ENCODE measurements at regions not wholly inside any gene's neighbourhood (a gene's known extent, or its start where the extent isn't known, plus 50 kb on each side); places are given as distances from the start of the nearest gene placed in this dataset.
"Not testable (repeated sequence)": the region's sequence is repeated elsewhere in the genome, so short reads cannot be mapped to it uniquely, and the experiment has no call there.

DNA sequence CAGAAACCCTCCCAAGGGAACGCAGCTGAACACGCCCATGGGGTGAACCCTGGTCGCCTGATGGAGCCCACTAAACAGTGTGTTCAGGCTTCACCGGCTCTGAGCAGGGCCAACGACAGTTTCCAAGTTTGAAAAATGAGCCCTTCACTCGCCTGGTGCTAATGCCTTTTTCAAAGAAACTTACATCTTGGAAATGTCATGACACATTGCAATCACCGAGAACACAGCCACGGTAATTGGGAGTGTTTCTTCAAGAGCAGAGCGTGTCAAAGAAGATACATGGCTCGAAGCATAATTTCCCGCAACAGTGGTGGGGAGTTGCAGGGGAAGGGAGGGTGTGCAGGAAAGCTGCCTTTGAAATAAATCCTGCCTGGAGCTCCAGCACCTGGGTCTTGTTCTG, 463.2 kb downstream of the TMEM114 start:
- WGBS, 4 donors, result 77 to 82% (median 80%) methylated on average over 11 of the region's 11 CpGs
- H3K4me1 ChIP-seq, result no peaks in the 10 kb centered on the region
- no peaks in the 10 kb centered on the region for H3K27me3 ChIP-seq
- H3K36me3 ChIP-seq, result no peaks in the 10 kb centered on the region
- TF ChIP-seq, protein P1, sequence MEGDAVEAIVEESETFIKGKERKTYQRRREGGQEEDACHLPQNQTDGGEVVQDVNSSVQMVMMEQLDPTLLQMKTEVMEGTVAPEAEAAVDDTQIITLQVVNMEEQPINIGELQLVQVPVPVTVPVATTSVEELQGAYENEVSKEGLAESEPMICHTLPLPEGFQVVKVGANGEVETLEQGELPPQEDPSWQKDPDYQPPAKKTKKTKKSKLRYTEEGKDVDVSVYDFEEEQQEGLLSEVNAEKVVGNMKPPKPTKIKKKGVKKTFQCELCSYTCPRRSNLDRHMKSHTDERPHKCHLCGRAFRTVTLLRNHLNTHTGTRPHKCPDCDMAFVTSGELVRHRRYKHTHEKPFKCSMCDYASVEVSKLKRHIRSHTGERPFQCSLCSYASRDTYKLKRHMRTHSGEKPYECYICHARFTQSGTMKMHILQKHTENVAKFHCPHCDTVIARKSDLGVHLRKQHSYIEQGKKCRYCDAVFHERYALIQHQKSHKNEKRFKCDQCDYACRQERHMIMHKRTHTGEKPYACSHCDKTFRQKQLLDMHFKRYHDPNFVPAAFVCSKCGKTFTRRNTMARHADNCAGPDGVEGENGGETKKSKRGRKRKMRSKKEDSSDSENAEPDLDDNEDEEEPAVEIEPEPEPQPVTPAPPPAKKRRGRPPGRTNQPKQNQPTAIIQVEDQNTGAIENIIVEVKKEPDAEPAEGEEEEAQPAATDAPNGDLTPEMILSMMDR (IDR thresholded peaks at IDR 0.05), result no peak
- no peak for TF ChIP-seq POLR2A (IDR thresholded peaks at IDR 0.05)
- ATAC-seq, result no peak
- no peak overlapping the region for H3K4me3 ChIP-seq
- DNase-seq, result no peak
- intact Hi-C loops (cut with DNase I), result no loop called here
- peaks cover 0 to 7% (median 0%) of the 10 kb centered on the region in 12 donors for H3K9me3 ChIP-seq
- H3K27ac ChIP-seq, result no peak overlapping the region

DNA sequence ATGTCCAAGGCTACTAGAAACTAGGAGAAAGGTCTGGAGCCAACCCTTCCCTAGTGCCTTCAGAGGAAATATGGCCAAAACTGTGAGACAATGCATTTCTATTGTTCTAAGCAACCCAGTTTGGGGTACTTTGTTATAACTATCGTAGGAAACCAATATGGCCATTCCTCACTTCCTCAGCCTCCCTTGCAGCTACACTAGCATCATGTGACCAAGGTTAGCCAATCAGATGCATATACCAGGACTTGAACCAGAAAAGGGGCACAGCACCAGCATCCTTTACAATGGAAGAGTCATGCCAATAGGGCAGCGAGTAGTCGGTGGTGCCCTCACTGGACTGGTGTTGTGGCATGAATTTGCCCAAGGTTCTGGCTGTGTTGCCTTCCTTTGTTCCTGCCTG, 464.0 kb downstream of the TMEM114 start:
- TF ChIP-seq, protein P1 (IDR thresholded peaks at IDR 0.05), result no peak
- TF ChIP-seq POLR2A (IDR thresholded peaks at IDR 0.05), result no peak
- Histone ChIP-seq H3K4me3 (no peak overlapping the region), H3K36me3 (no peaks in the 10 kb centered on the region), H3K27me3 (no peaks in the 10 kb centered on the region), H3K9me3 (peaks cover 0 to 7% (median 0%) of the 10 kb centered on the region in 12 donors), H3K4me1 (no peaks in the 10 kb centered on the region), H3K27ac (no peak overlapping the region)
- no peak for DNase-seq
- no peak for ATAC-seq
- WGBS, 4 donors, result 87 to 94% (median 91%) methylated on average over 3 of the region's 3 CpGs
- intact Hi-C loops (cut with DNase I), result no loop called here

- H3K9me3 ChIP-seq, result peaks cover 0 to 7% (median 0%) of the 10 kb centered on the region in 12 donors
- no peaks in the 10 kb centered on the region for H3K27me3 ChIP-seq
- WGBS, 4 donors, result 36 to 71% (median 67%) methylated on average over 4 of the region's 4 CpGs
- no peaks in the 10 kb centered on the region for H3K36me3 ChIP-seq
- intact Hi-C loops (cut with DNase I), result no loop called here
- TF ChIP-seq, protein P1 (IDR thresholded peaks at IDR 0.05), result no peak
- no peak for TF ChIP-seq POLR2A (IDR thresholded peaks at IDR 0.05)
- no peak overlapping the region for H3K27ac ChIP-seq
- no peaks in the 10 kb centered on the region for H3K4me1 ChIP-seq
- DNase-seq (no peak), ATAC-seq (no peak)
- H3K4me3 ChIP-seq, result no peak overlapping the region
Observed at GRCh38 chr16:8120001-8120400, 470.3 kb downstream of the TMEM114 start.

- DNase-seq (no peak), ATAC-seq (no peak)
- Histone ChIP-seq H3K4me1 (no peaks in the 10 kb centered on the region), H3K27me3 (no peaks in the 10 kb centered on the region), H3K9me3 (peaks cover 0 to 19% (median 2%) of the 10 kb centered on the region in 12 donors), H3K4me3 (no peak overlapping the region), H3K36me3 (no peaks in the 10 kb centered on the region), H3K27ac (no peak overlapping the region)
- no peak for TF ChIP-seq POLR2A (IDR thresholded peaks at IDR 0.05)
- TF ChIP-seq, protein P1 (IDR thresholded peaks at IDR 0.05), result no peak
- 25 to 53% (median 36%) methylated on average over 2 of the region's 2 CpGs for WGBS, 4 donors
- intact Hi-C loops (cut with DNase I), result loop anchor here in 1 of 10 donors (10.0 kb wide), 1 partner anchor 61 kb away; no protein-coding TSS in a partner anchor
Observed at GRCh38 chr16:8115814-8116213, 474.5 kb downstream of the TMEM114 start.

- H3K4me3 ChIP-seq, H3K4me1 ChIP-seq, H3K27me3 ChIP-seq, ATAC-seq, H3K27ac ChIP-seq, H3K36me3 ChIP-seq, DNase-seq: not testable (repeated sequence)
- intact Hi-C loops (cut with DNase I), result loop anchor here in 1 of 10 donors (10.0 kb wide), 1 partner anchor 60 kb away; no protein-coding TSS in a partner anchor
- WGBS, 4 donors, result 92 to 96% (median 95%) methylated on average over 20 to 32 of the region's 32 CpGs
- H3K9me3 ChIP-seq, result peaks cover 0 to 12% (median 2%) of the 10 kb centered on the region in 12 donors
Observed at GRCh38 chr16:8114941-8115340, 475.4 kb downstream of the TMEM114 start.
